ENCODE measurements at regions not wholly inside any gene's neighbourhood (a gene's known extent, or its start where the extent isn't known, plus 50 kb on each side); places are given as distances from the start of the nearest gene placed in this dataset.

GRCh38 chr6:48928937-48929336, 534.1 kb downstream of the MMUT start:
- TF ChIP-seq, protein P1, sequence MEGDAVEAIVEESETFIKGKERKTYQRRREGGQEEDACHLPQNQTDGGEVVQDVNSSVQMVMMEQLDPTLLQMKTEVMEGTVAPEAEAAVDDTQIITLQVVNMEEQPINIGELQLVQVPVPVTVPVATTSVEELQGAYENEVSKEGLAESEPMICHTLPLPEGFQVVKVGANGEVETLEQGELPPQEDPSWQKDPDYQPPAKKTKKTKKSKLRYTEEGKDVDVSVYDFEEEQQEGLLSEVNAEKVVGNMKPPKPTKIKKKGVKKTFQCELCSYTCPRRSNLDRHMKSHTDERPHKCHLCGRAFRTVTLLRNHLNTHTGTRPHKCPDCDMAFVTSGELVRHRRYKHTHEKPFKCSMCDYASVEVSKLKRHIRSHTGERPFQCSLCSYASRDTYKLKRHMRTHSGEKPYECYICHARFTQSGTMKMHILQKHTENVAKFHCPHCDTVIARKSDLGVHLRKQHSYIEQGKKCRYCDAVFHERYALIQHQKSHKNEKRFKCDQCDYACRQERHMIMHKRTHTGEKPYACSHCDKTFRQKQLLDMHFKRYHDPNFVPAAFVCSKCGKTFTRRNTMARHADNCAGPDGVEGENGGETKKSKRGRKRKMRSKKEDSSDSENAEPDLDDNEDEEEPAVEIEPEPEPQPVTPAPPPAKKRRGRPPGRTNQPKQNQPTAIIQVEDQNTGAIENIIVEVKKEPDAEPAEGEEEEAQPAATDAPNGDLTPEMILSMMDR (conservative IDR thresholded peaks at IDR 0.05 in 1 of 2, IDR thresholded peaks at IDR 0.05 in 1 of 2; ENCODE audit: extremely low read depth in 1 of 2, insufficient read depth in 1 of 2, low read depth in 1 of 2, low read length in 2 of 2), result peak; percentile 14 to 15
- no peak for TF ChIP-seq EZH2 (IDR thresholded peaks at IDR 0.05; ENCODE audit: borderline replicate concordance, low read length)

Data from mammary epithelial cell (primary cell).